GM21381 (cell line): ENCODE measurements at regions not wholly inside any gene's neighbourhood (a gene's known extent, or its start where the extent isn't known, plus 50 kb on each side); places are given as distances from the start of the nearest gene placed in this dataset.

Experiments used
- ATAC-seq: cut with Tn5 transposase; IDR thresholded peaks from one replicate; pipeline ENCODE4 v1.9.1; 2021; ENCODE audit warnings: mild to moderate bottlenecking, moderate library complexity; ENCODE audit not compliant: unreplicated experiment

GRCh38 chr15:47412136-47412535 is 305.2 kb upstream of the SEMA6D start:
- ATAC-seq: no peak

GRCh38 chr15:47412802-47413201 is 304.5 kb upstream of the SEMA6D start:
- ATAC-seq: no peak

- ATAC-seq: no peak
Measured at GRCh38 chr15:47414207-47414606, 303.1 kb upstream of the SEMA6D start.

GRCh38 chr15:47415539-47415971 is 301.8 kb upstream of the SEMA6D start:
- no peak for ATAC-seq

GRCh38 chr15:47422881-47423665 is 294.2 kb upstream of the SEMA6D start:
- no peak for ATAC-seq

GRCh38 chr15:47427463-47427862 is 289.8 kb upstream of the SEMA6D start:
- ATAC-seq: no peak

GRCh38 chr15:47429376-47429775 is 287.9 kb upstream of the SEMA6D start:
- ATAC-seq: no peak

GRCh38 chr15:47431501-47431900 is 285.8 kb upstream of the SEMA6D start:
- no peak for ATAC-seq

GRCh38 chr15:47432826-47433225 is 284.5 kb upstream of the SEMA6D start:
- ATAC-seq: no peak

GRCh38 chr15:47434596-47434995 is 282.7 kb upstream of the SEMA6D start:
- ATAC-seq: no peak

- no peak for ATAC-seq
Measured at GRCh38 chr15:47437491-47437890, 279.8 kb upstream of the SEMA6D start.

- no peak for ATAC-seq
Measured at GRCh38 chr15:47439146-47440111, 277.9 kb upstream of the SEMA6D start.

GRCh38 chr15:47442371-47442770 is 274.9 kb upstream of the SEMA6D start:
- ATAC-seq: no peak

- ATAC-seq: no peak
Measured at GRCh38 chr15:47443839-47444238, 273.5 kb upstream of the SEMA6D start.

GRCh38 chr15:47445723-47446392 is 271.4 kb upstream of the SEMA6D start:
- no peak for ATAC-seq

- no peak for ATAC-seq
Measured at GRCh38 chr15:47460795-47461573, 256.3 kb upstream of the SEMA6D start.

- ATAC-seq: no peak
Measured at GRCh38 chr15:47461652-47462141, 255.6 kb upstream of the SEMA6D start.

- no peak for ATAC-seq
Measured at GRCh38 chr15:47466357-47466756, 250.9 kb upstream of the SEMA6D start.

- no peak for ATAC-seq
Measured at GRCh38 chr15:47470983-47471382, 246.3 kb upstream of the SEMA6D start.

GRCh38 chr15:47473106-47473725 is 244.1 kb upstream of the SEMA6D start:
- ATAC-seq: no peak
